ENCODE measurements at regions not wholly inside any gene's neighbourhood (a gene's known extent, or its start where the extent isn't known, plus 50 kb on each side); places are given as distances from the start of the nearest gene placed in this dataset.
"Not testable (repeated sequence)": the region's sequence is repeated elsewhere in the genome, so short reads cannot be mapped to it uniquely, and the experiment has no call there.

DNA sequence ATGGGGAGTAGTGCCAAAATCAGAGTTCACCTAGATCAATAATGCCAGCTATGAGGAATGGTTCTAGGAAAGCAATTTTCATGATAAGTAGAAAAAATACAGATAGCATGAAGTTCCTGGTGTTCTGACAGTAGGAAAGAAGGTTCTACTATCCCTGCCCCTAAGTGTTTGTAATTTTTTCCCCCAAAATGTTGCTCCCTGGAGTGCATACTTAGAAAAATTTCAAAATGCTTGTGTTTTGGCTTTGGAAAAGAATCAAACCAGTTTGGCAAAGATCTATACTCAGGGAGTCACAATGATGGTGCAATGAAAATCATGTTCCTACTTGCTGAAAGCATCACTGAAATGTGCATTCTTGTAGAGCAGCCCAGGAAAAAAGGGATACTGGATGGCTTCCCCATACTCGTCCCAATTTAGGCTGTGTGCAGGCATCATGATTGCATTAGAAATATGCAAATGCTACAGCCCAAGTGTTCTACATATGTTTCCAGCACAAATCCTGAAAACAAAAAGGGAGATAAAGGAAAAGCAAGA, 74.7 kb downstream of the LPAR4 start:
- peak; percentile 0 for DNase-seq

GRCh38 chrX:78831523-78831922, 84.0 kb downstream of the LPAR4 start:
- DNase-seq, result no peak

- no peak for DNase-seq
Measured at GRCh38 chrX:78838709-78839108, 91.2 kb downstream of the LPAR4 start.

- no peak for DNase-seq
Measured at GRCh38 chrX:78839711-78840110, 92.2 kb downstream of the LPAR4 start.

- not testable (repeated sequence) for DNase-seq
Measured at GRCh38 chrX:78844218-78844617, 96.7 kb downstream of the LPAR4 start.

GRCh38 chrX:78881248-78881647, 63.9 kb upstream of the P2RY10 start:
- not testable (repeated sequence) for DNase-seq

DNA sequence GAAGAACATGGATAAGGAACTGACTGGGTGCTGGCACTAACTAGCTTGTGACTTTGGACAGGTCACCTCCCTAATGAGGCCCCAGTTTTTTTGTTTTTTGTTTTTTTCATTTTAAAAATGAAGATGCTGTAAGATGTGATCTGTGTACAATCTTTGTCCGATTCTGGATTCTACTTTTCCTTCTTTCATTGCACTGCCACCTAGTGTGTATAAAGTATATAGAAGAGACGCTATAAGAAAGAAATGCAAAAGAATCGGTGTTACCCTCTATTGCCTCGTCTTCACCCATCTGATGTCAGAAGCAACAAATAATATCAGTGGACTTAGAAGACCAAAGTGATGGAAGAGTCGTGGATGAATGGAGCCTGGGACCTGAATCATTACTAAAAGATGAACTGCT, 58.6 kb upstream of the P2RY10 start:
- DNase-seq, result peak; percentile 6
